A673 (cell line): ENCODE measurements at regions not wholly inside any gene's neighbourhood (a gene's known extent, or its start where the extent isn't known, plus 50 kb on each side); places are given as distances from the start of the nearest gene placed in this dataset.
A peak's percentile ranks its signal among the peaks of the same experiment; 100 is the strongest.

Source experiments
- BruUV-seq: library from RNA; stranded (reverse); fragments of 400-500 nt; replicated peaks from 2 replicates; lab custom pipeline; 2021; lab: Mats Ljungman, UMichigan
- CTCF ChIA-PET: fragments of 300-600 bp; sonication (Branson Sonifier 250); formaldehyde crosslinking; loops from one replicate; lab custom pipeline; 2022; ENCODE audit warnings: antibody characterized with exemption; lab: Charles Lee
- POLR2A ChIA-PET: fragments of 300-600 bp; sonication (Branson Sonifier 250); formaldehyde crosslinking; loops from one replicate; lab custom pipeline; 2022; ENCODE audit warnings: antibody characterized with exemption; ENCODE audit not compliant: low non-redundant PET; lab: Charles Lee
- DNase-seq: peaks from one replicate; pipeline ENCODE4 v3.0.0-alpha.2; 2015; ENCODE audit warnings: low spot score
- H3K27ac ChIP-seq: fragments of 200-600 bp; sonication (generic); 2 replicates; pipeline ENCODE4 v1.5.1; 2016; ENCODE audit warnings: mixed run types, low read depth, mild to moderate bottlenecking, mixed read lengths, antibody characterized with exemption, low read length; ENCODE audit not compliant: poor library complexity, severe bottlenecking
- H3K27me3 ChIP-seq: fragments of 200-600 bp; sonication (generic); replicated peaks from 2 replicates; pipeline ENCODE4 v1.6.1; 2017; ENCODE audit warnings: mixed run types, low read depth, mild to moderate bottlenecking, mixed read lengths, antibody characterized with exemption, low read length; ENCODE audit not compliant: insufficient read depth, poor library complexity
- H3K36me3 ChIP-seq: fragments of 200-600 bp; sonication (generic); 2 replicates; pipeline ENCODE4 v1.6.1; 2016; ENCODE audit warnings: mixed run types, mild to moderate bottlenecking, mixed read lengths, antibody characterized with exemption, low read length; ENCODE audit not compliant: insufficient read depth, poor library complexity, severe bottlenecking
- H3K4me1 ChIP-seq: fragments of 200-600 bp; sonication (generic); 2 replicates; pipeline ENCODE4 v1.6.1; 2017; ENCODE audit warnings: mixed run types, mild to moderate bottlenecking, mixed read lengths, antibody characterized with exemption, low read length; ENCODE audit not compliant: insufficient read depth, poor library complexity, severe bottlenecking
- H3K4me3 ChIP-seq: fragments of 200-600 bp; sonication (generic); 2 replicates; pipeline ENCODE4 v1.5.1; 2016; ENCODE audit warnings: low read depth, mixed run types, mild to moderate bottlenecking, mixed read lengths, low read length; ENCODE audit not compliant: poor library complexity, severe bottlenecking
- H3K9me3 ChIP-seq: fragments of 200-600 bp; sonication (generic); 2 replicates; pipeline ENCODE4 v1.6.1; 2016; ENCODE audit warnings: mixed run types, low read depth, mild to moderate bottlenecking, mixed read lengths, antibody characterized with exemption, low read length; ENCODE audit not compliant: poor library complexity, severe bottlenecking
- EZH2 ChIP-seq: fragments of 200-600 bp; sonication (generic); IDR thresholded peaks from 2 replicates; pipeline ENCODE4 v1.6.1; 2017; ENCODE audit warnings: borderline replicate concordance, low read depth, mild to moderate bottlenecking, mixed read lengths, antibody characterized with exemption, low read length; ENCODE audit not compliant: poor library complexity, severe bottlenecking
- intact Hi-C: fragments of 100-400 bp; cut with micrococcal nuclease; formaldehyde crosslinking; loops from one replicate; pipeline ENCODE4 v1.10.0; 2022; ENCODE audit not compliant: unreplicated experiment
- TF ChIP-seq, protein P1 (sequence below): fragments of 300-800, 200-600 bp; sonication (generic); conservative IDR thresholded peaks from 2 replicates; pipeline ENCODE4 v1.5.1; 2017; ENCODE audit warnings: low read depth, mild to moderate bottlenecking, antibody characterized with exemption, low read length, moderate library complexity, mixed read lengths

GRCh38 chr12:19575337-19576243 lies 136.3 kb downstream of the AEBP2 start:
- no peaks in the 10 kb centered on the region for H3K27me3 ChIP-seq
- TF ChIP-seq EZH2 = no peak
- TF ChIP-seq, protein P1, sequence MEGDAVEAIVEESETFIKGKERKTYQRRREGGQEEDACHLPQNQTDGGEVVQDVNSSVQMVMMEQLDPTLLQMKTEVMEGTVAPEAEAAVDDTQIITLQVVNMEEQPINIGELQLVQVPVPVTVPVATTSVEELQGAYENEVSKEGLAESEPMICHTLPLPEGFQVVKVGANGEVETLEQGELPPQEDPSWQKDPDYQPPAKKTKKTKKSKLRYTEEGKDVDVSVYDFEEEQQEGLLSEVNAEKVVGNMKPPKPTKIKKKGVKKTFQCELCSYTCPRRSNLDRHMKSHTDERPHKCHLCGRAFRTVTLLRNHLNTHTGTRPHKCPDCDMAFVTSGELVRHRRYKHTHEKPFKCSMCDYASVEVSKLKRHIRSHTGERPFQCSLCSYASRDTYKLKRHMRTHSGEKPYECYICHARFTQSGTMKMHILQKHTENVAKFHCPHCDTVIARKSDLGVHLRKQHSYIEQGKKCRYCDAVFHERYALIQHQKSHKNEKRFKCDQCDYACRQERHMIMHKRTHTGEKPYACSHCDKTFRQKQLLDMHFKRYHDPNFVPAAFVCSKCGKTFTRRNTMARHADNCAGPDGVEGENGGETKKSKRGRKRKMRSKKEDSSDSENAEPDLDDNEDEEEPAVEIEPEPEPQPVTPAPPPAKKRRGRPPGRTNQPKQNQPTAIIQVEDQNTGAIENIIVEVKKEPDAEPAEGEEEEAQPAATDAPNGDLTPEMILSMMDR = no peak
- intact Hi-C loops = loop anchor here (5.0 to 10.0 kb wide), 5 partner anchors 52 to 799 kb away; no protein-coding TSS in a partner anchor
- TSS peak; percentile 95 for BruUV-seq
- no peaks in the 10 kb centered on the region for H3K36me3 ChIP-seq
- no peak overlapping the region for H3K4me3 ChIP-seq
- DNase-seq = peak; percentile 94
- peak overlapping the region; percentile 76 for H3K27ac ChIP-seq
- ChIA-PET CTCF (no interaction called here), POLR2A (no interaction called here)
- H3K9me3 ChIP-seq = no peaks in the 10 kb centered on the region
- H3K4me1 ChIP-seq = peaks cover 55% of the 10 kb centered on the region

DNA sequence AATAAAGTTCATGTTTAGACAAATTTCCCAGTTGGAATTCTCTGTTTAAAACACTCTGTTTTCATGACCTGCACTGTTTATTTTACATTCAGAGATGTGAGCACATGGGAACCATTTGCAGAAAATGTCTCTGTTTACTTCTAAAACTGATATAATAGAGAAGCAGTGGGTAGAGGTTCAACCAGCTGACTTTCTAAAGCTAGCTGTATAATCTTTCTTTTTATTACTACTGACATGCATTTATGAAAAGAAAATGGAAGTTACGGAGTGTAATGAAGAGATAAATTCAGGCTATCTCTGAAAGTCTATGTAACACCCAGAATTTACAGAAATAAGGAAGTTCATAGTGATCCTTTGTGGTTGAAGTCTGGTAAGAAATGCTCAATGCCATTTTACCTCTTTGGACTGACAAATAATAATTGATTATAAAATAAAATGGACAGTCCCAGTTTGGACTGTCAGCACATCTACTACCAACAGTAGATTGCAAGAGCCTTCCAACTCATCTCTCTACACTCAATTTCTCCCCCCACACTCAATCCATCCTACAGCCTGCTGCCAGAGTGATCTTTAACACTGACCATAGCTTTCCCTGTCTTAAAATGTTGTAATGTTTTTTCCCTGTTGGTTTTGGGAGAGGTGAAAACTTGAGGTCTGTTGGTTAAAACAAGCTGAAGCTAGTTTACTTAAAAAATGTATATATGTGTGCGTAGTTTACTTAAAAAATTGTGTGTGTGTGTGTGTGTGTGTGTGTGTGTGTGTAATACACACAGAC lies 137.4 kb downstream of the AEBP2 start:
- Histone ChIP-seq H3K36me3 (no peaks in the 10 kb centered on the region), H3K9me3 (no peaks in the 10 kb centered on the region), H3K27me3 (no peaks in the 10 kb centered on the region), H3K4me3 (no peak overlapping the region), H3K27ac (peak overlapping the region; percentile 76), H3K4me1 (peaks cover 55% of the 10 kb centered on the region)
- CTCF ChIA-PET = no interaction called here
- POLR2A ChIA-PET = no interaction called here
- TF ChIP-seq EZH2 = no peak
- TF ChIP-seq, protein P1 = no peak
- no TSS peak for BruUV-seq
- intact Hi-C loops = loop anchor here (5.0 to 10.0 kb wide), 5 partner anchors 51 to 798 kb away; no protein-coding TSS in a partner anchor
- DNase-seq = no peak

DNA sequence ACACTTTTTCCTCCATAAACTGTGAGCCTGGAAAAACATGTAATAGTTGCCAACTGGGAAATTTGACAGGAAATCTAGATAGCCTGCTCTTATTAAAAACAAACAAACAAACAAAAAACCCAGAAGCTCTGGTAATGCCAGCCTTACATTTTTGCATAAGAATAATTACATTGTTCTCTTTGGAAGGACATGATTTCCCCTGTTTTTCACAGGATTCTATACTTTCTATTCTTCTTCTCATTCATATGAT lies 137.9 kb downstream of the AEBP2 start:
- Histone ChIP-seq H3K9me3 (peaks cover 4% of the 10 kb centered on the region), H3K36me3 (no peaks in the 10 kb centered on the region), H3K4me3 (no peak overlapping the region), H3K4me1 (peaks cover 55% of the 10 kb centered on the region), H3K27ac (peak overlapping the region; percentile 7), H3K27me3 (no peaks in the 10 kb centered on the region)
- TF ChIP-seq, protein P1 = no peak
- no peak for TF ChIP-seq EZH2
- intact Hi-C loops = loop anchor here (5.0 to 10.0 kb wide), 5 partner anchors 50 to 798 kb away; no protein-coding TSS in a partner anchor
- no peak for DNase-seq
- ChIA-PET POLR2A (no interaction called here), CTCF (no interaction called here)
- BruUV-seq = no TSS peak
